ENCODE measurements at regions not wholly inside any gene's neighbourhood (a gene's known extent, or its start where the extent isn't known, plus 50 kb on each side); places are given as distances from the start of the nearest gene placed in this dataset.

- DNase-seq (ENCODE audit: extremely low spot score) = no peak
- POLR2A ChIA-PET = no interaction called here
- TF ChIP-seq ZNF384 (IDR thresholded peaks at IDR 0.05) (no peak), HDGF (IDR thresholded peaks at IDR 0.05; ENCODE audit: borderline replicate concordance) (no peak), ELF4 (IDR thresholded peaks at IDR 0.05) (no peak), SP1 (IDR thresholded peaks at IDR 0.05) (no peak), CTBP1 (IDR thresholded peaks at IDR 0.05; ENCODE audit: borderline replicate concordance) (no peak), FOXK2 (IDR thresholded peaks at IDR 0.05) (no peak), TARDBP (IDR thresholded peaks at IDR 0.05) (no peak), FOXM1 (IDR thresholded peaks at IDR 0.05; ENCODE audit: borderline replicate concordance) (no peak), ARNT (IDR thresholded peaks at IDR 0.05) (no peak)
- CTCF ChIA-PET = interaction anchor here (0.9 kb wide), 1 partner anchor 21 kb away, joined by 3 read pairs; no protein-coding TSS in a partner anchor
These were observed 218.2 kb upstream of the PODXL start for GRCh38 chr7:131774419-131775220.

GRCh38 chr7:131773413-131773812 lies 217.0 kb upstream of the PODXL start:
- no peak for DNase-seq (ENCODE audit: extremely low spot score)
- POLR2A ChIA-PET = no interaction called here
- CTCF ChIA-PET = interaction anchor here (0.9 kb wide), 1 partner anchor 20 kb away, joined by 3 read pairs; no protein-coding TSS in a partner anchor
- TF ChIP-seq SUZ12 (IDR thresholded peaks at IDR 0.05) = no peak
- no peak for TF ChIP-seq NFRKB (IDR thresholded peaks at IDR 0.05)
- no peak for TF ChIP-seq SP1 (IDR thresholded peaks at IDR 0.05)
- no peak for TF ChIP-seq PKNOX1 (IDR thresholded peaks at IDR 0.05)

- DNase-seq (ENCODE audit: extremely low spot score) = no peak
- TF ChIP-seq PKNOX1 (IDR thresholded peaks at IDR 0.05) = no peak
- TF ChIP-seq SUZ12 (IDR thresholded peaks at IDR 0.05) = no peak
- no peak for TF ChIP-seq TARDBP (IDR thresholded peaks at IDR 0.05)
- ChIA-PET POLR2A (no interaction called here), CTCF (no interaction called here)
These were observed 212.8 kb upstream of the PODXL start for GRCh38 chr7:131769241-131769640.

- ChIA-PET POLR2A (no interaction called here), CTCF (no interaction called here)
- no peak for TF ChIP-seq FOXA1 (IDR thresholded peaks at IDR 0.05)
- TF ChIP-seq SP1 (IDR thresholded peaks at IDR 0.05) = no peak
- no peak for TF ChIP-seq ELF4 (IDR thresholded peaks at IDR 0.05)
- TF ChIP-seq SUZ12 (IDR thresholded peaks at IDR 0.05) = no peak
- no peak for TF ChIP-seq L3MBTL2 (conservative IDR thresholded peaks at IDR 0.05)
- no peak for TF ChIP-seq PKNOX1 (IDR thresholded peaks at IDR 0.05)
- TF ChIP-seq HDGF (IDR thresholded peaks at IDR 0.05; ENCODE audit: borderline replicate concordance) = no peak
- DNase-seq (ENCODE audit: extremely low spot score) = no peak
These were observed 211.2 kb upstream of the PODXL start for GRCh38 chr7:131767591-131767990.

- ChIA-PET POLR2A (interaction anchor here (0.8 kb wide), 1 partner anchor 132 kb away, joined by 3 read pairs; no protein-coding TSS in a partner anchor), CTCF (interaction anchor here (0.7 kb wide), 1 partner anchor 52 kb away, joined by 3 read pairs; no protein-coding TSS in a partner anchor)
- no peak for DNase-seq (ENCODE audit: extremely low spot score)
- TF ChIP-seq FOXA1 (IDR thresholded peaks at IDR 0.05) (no peak), SUZ12 (IDR thresholded peaks at IDR 0.05) (no peak), SP1 (IDR thresholded peaks at IDR 0.05) (no peak), ARNT (IDR thresholded peaks at IDR 0.05) (no peak), TARDBP (IDR thresholded peaks at IDR 0.05) (no peak), PKNOX1 (IDR thresholded peaks at IDR 0.05) (no peak), BHLHE40 (IDR thresholded peaks at IDR 0.05; ENCODE audit: borderline replicate concordance) (no peak), LEF1 (IDR thresholded peaks at IDR 0.05; ENCODE audit: borderline replicate concordance) (no peak), ZNF384 (IDR thresholded peaks at IDR 0.05) (no peak), FOXM1 (IDR thresholded peaks at IDR 0.05; ENCODE audit: borderline replicate concordance) (no peak), HDGF (IDR thresholded peaks at IDR 0.05; ENCODE audit: borderline replicate concordance) (no peak), CTBP1 (IDR thresholded peaks at IDR 0.05; ENCODE audit: borderline replicate concordance) (no peak), L3MBTL2 (conservative IDR thresholded peaks at IDR 0.05) (no peak)
These were observed 209.1 kb upstream of the PODXL start for GRCh38 chr7:131765575-131765974.

GRCh38 chr7:131764143-131764775 lies 207.8 kb upstream of the PODXL start:
- ChIA-PET POLR2A (no interaction called here), CTCF (no interaction called here)
- no peak for DNase-seq (ENCODE audit: extremely low spot score)
- TF ChIP-seq SP1 (IDR thresholded peaks at IDR 0.05) = no peak
- peak; percentile 53 for TF ChIP-seq PKNOX1 (IDR thresholded peaks at IDR 0.05)
- no peak for TF ChIP-seq SUZ12 (IDR thresholded peaks at IDR 0.05)
- no peak for TF ChIP-seq TARDBP (IDR thresholded peaks at IDR 0.05)
